IMR-90 (cell line): ENCODE measurements at regions not wholly inside any gene's neighbourhood (a gene's known extent, or its start where the extent isn't known, plus 50 kb on each side); places are given as distances from the start of the nearest gene placed in this dataset.
A peak's percentile ranks its signal among the peaks of the same experiment; 100 is the strongest.

ENCODE experiments used
- ATAC-seq: fragments of 200-7000 bp; cut with Tn5 transposase; 2 replicates; pipeline ENCODE4 v1.9.1; 2020; ENCODE audit warnings: low read depth, mild to moderate bottlenecking, moderate library complexity
- BruUV-seq: library from RNA; stranded (reverse); fragments of 400-500 nt; replicated peaks from 2 replicates; lab custom pipeline; 2021; lab: Mats Ljungman, UMichigan
- CTCF ChIA-PET: fragments of 300-600 bp; formaldehyde crosslinking; extraction: SDS; loops from one replicate; lab custom pipeline; 2021; ENCODE audit warnings: antibody characterized with exemption; lab: Yijun Ruan, JAX
- POLR2A ChIA-PET: fragments of 300-600 bp; sonication (Branson Sonifier 250); formaldehyde crosslinking; loops from one replicate; lab custom pipeline; 2022; ENCODE audit warnings: antibody characterized with exemption; ENCODE audit not compliant: unreplicated experiment; lab: Charles Lee
- DNase-seq: peaks from one replicate; pipeline ENCODE4 v3.0.0; 2013
- H2AFZ ChIP-seq: replicated peaks from 2 replicates; pipeline ENCODE3; 2013; ENCODE audit warnings: low read length, mild to moderate bottlenecking; ENCODE audit not compliant: poor library complexity
- H2AK5ac ChIP-seq: 2 replicates; pipeline ENCODE4 v1.6.1; 2013; ENCODE audit warnings: low read depth, low read length, inconsistent platforms
- H2AK9ac ChIP-seq: replicated peaks from 2 replicates; pipeline ENCODE3; 2013; ENCODE audit warnings: mild to moderate bottlenecking, low read depth, low read length, moderate library complexity; ENCODE audit not compliant: poor library complexity
- H2BK120ac ChIP-seq: 2 replicates; pipeline ENCODE4 v1.6.1; 2013; ENCODE audit warnings: low read depth, low read length, inconsistent platforms
- H2BK15ac ChIP-seq: 3 replicates; pipeline ENCODE4 v1.6.1; 2013; ENCODE audit warnings: low read depth, low read length, inconsistent platforms
- H2BK20ac ChIP-seq: 2 replicates; pipeline ENCODE4 v1.6.1; 2013; ENCODE audit warnings: low read depth, mild to moderate bottlenecking, inconsistent platforms, low read length, moderate library complexity
- H2BK5ac ChIP-seq: 2 replicates; pipeline ENCODE4 v1.6.1; 2013; ENCODE audit warnings: mild to moderate bottlenecking, low read depth, low read length, inconsistent platforms; ENCODE audit not compliant: poor library complexity, severe bottlenecking
- H3K14ac ChIP-seq: replicated peaks from 2 replicates; pipeline ENCODE4 v1.6.1; 2013; ENCODE audit warnings: low read depth, low read length, inconsistent platforms
- H3K18ac ChIP-seq: 2 replicates; pipeline ENCODE4 v1.6.1; 2013; ENCODE audit warnings: low read depth, low read length, control low read depth
- H3K23ac ChIP-seq: 2 replicates; pipeline ENCODE4 v1.6.1; 2013; ENCODE audit warnings: low read depth, low read length, inconsistent platforms
- H3K27ac ChIP-seq: 2 replicates; pipeline ENCODE4 v1.5.1; 2013; ENCODE audit warnings: mild to moderate bottlenecking, control low read depth, low read length; ENCODE audit not compliant: insufficient read depth
- H3K27me3 ChIP-seq: 2 replicates; pipeline ENCODE4 v1.6.1; 2013; ENCODE audit warnings: low read length; ENCODE audit not compliant: control insufficient read depth, insufficient read depth
- H3K36me3 ChIP-seq: 2 replicates; pipeline ENCODE4 v1.6.1; 2013; ENCODE audit warnings: low read length, mixed read lengths; ENCODE audit not compliant: control insufficient read depth, insufficient read depth
- H3K4ac ChIP-seq: 2 replicates; pipeline ENCODE4 v1.6.1; 2013; ENCODE audit warnings: low read depth, low read length, inconsistent platforms
- H3K4me1 ChIP-seq: 2 replicates; pipeline ENCODE4 v1.6.1; 2013; ENCODE audit warnings: low read length, mixed read lengths; ENCODE audit not compliant: control insufficient read depth, insufficient read depth
- H3K4me2 ChIP-seq: 2 replicates; pipeline ENCODE4 v1.6.1; 2013; ENCODE audit warnings: low read depth, mild to moderate bottlenecking, control low read depth, low read length, moderate library complexity
- H3K4me3 ChIP-seq: 2 replicates; pipeline ENCODE4 v1.5.1; 2013; ENCODE audit warnings: low read depth, mild to moderate bottlenecking, control low read depth, low read length, moderate library complexity; ENCODE audit not compliant: insufficient read depth
- H3K56ac ChIP-seq: 2 replicates; pipeline ENCODE4 v1.6.1; 2013; ENCODE audit warnings: low read length, inconsistent platforms; ENCODE audit not compliant: insufficient read depth; ENCODE audit errors: extremely low read depth
- H3K79me1 ChIP-seq, 2 experiments: 2 replicates each; pipeline ENCODE4 v1.6.1; 2013; ENCODE audit warnings: low read length in 2 of 2, inconsistent platforms in 1 of 2, low read depth in 1 of 2
- H3K9ac ChIP-seq: 2 replicates; pipeline ENCODE4 v1.6.1; 2013; ENCODE audit warnings: low read depth, low read length, control low read depth
- H3K9me1 ChIP-seq: 2 replicates; pipeline ENCODE4 v1.6.1; 2013; ENCODE audit warnings: low read length, inconsistent platforms; ENCODE audit not compliant: insufficient read depth
- H3K9me3 ChIP-seq: 2 replicates; pipeline ENCODE4 v1.6.1; 2013; ENCODE audit warnings: low read length; ENCODE audit not compliant: control insufficient read depth, insufficient read depth
- H4K20me1 ChIP-seq: 2 replicates; pipeline ENCODE4 v1.6.1; 2013; ENCODE audit warnings: low read length, inconsistent platforms; ENCODE audit not compliant: insufficient read depth
- H4K5ac ChIP-seq: 2 replicates; pipeline ENCODE4 v1.6.1; 2013; ENCODE audit warnings: mild to moderate bottlenecking, low read depth, low read length, control low read depth
- H4K8ac ChIP-seq, 2 experiments: 2 replicates each; pipeline ENCODE4 v1.6.1; 2013; ENCODE audit warnings: low read depth in 2 of 2, low read length in 2 of 2, control low read depth in 1 of 2, inconsistent platforms in 1 of 2
- H4K91ac ChIP-seq: 2 replicates; pipeline ENCODE4 v1.6.1; 2013; ENCODE audit warnings: low read depth, low read length, inconsistent platforms; ENCODE audit not compliant: insufficient read depth
- FOS ChIP-seq: fragments of 150-350 bp; IDR thresholded peaks from 2 replicates; pipeline ENCODE4 v1.6.1; 2016; ENCODE audit warnings: low read depth, low read length
- MAFK ChIP-seq: IDR thresholded peaks from 2 replicates; pipeline ENCODE4 v1.6.1; 2012; ENCODE audit warnings: low read depth, low read length, improper control_type of control experiment
- MAZ ChIP-seq: IDR thresholded peaks from 2 replicates; pipeline ENCODE4 v1.6.1; 2012; ENCODE audit warnings: low read depth, mild to moderate bottlenecking, low read length, improper control_type of control experiment, moderate library complexity, borderline replicate concordance
- MXI1 ChIP-seq: IDR thresholded peaks from 2 replicates; pipeline ENCODE4 v1.6.1; 2012; ENCODE audit warnings: low read depth, mild to moderate bottlenecking, low read length, moderate library complexity, borderline replicate concordance
- NFE2L2 ChIP-seq: fragments of 150-350 bp; IDR thresholded peaks from 2 replicates; pipeline ENCODE4 v1.6.1; 2016; ENCODE audit warnings: low read depth, mild to moderate bottlenecking, low read length
- RFX5 ChIP-seq: IDR thresholded peaks from 2 replicates; pipeline ENCODE4 v1.8.0; 2012; ENCODE audit warnings: low read depth, mild to moderate bottlenecking, low read length, moderate library complexity
- SMC3 ChIP-seq: fragments of 150-350 bp; IDR thresholded peaks from 2 replicates; pipeline ENCODE4 v1.6.1; 2016; ENCODE audit warnings: low read depth, mild to moderate bottlenecking, antibody characterized with exemption, low read length, moderate library complexity
- WGBS, 2 experiments: methylation state at CpG; one replicate each; pipeline versions ENCODE4 v1.1.5 to v1.1.7; 2013; ENCODE audit warnings: missing lambda C conversion rate in 2 of 2; ENCODE audit not compliant: insufficient read length in 1 of 2; ENCODE audit errors: extremely low coverage in 2 of 2; 5-methylcytosine and 5-hydroxymethylcytosine counted together
- dilution Hi-C: fragments of 300-500 bp; cut with HindIII; formaldehyde crosslinking; loops from one replicate; pipeline ENCODE4 v1.14.3; 2018; ENCODE audit warnings: low sequenced_read_pairs; ENCODE audit not compliant: unreplicated experiment
- in situ Hi-C: fragments of 300-500 bp; cut with MboI; formaldehyde crosslinking; loops from 3 replicates; pipeline ENCODE4 v1.14.3; 2019; ENCODE audit warnings: low sequenced_read_pairs, inconsistent platforms, mixed read lengths
- intact Hi-C: fragments of 100-400 bp; cut with micrococcal nuclease; formaldehyde crosslinking; loops from 2 replicates; pipeline ENCODE4 v1.10.0; 2022
- TF ChIP-seq, protein P1 (sequence below): fragments of 150-350 bp; IDR thresholded peaks from 2 replicates; pipeline ENCODE4 v1.6.1; 2017; ENCODE audit warnings: mild to moderate bottlenecking, antibody characterized with exemption, low read length, low read depth

DNA sequence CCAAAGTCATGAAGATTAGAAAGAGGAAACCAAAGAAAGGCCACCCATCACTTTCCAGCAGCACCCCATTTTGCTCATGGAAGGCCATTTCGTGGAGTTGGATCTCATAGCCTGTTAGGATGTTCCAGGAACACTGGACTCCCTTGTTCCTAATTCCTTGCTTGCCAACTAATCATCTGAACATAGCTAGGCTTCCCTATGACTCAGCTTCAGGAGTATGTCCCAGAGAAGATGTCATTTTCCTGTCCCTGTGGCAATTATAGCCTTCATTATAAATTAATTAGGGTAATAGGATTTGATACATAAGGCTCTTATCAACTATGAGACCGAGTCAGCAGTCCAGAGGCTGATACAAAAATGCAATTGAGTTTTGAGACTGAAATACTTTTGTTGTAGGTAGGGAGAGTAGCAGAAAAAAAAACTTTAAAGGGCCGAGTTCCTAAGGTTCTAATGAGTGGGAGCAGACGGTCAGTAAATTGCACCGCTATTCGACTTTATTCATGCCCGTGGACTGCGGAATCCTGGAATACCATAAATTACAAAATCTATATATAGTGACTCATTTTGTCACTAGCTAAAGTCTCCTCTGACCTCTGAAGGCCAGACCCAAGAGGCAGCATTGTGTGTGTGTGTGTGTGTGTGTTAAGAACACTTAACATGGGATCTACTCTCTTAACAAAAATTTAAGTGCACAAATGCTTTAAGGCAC is 311.8 kb downstream of the FBXO15 start:
- H3K4ac ChIP-seq, result peak overlapping the region; percentile 20; the same call in 1 of the 2 replicates
- H3K36me3 ChIP-seq, result no peaks in the 10 kb centered on the region
- peak overlapping the region; percentile 73 for H2AFZ ChIP-seq
- H3K4me1 ChIP-seq, result peaks cover 4% of the 10 kb centered on the region; the same call in 1 of the 2 replicates
- peak overlapping the region in 1 of 2 experiments; percentile 44; a peak in 1 of 4 replicates for H4K8ac ChIP-seq
- POLR2A ChIA-PET, result no interaction called here
- ATAC-seq (peak; percentile 48), DNase-seq (peak; percentile 32)
- H3K4me2 ChIP-seq, result no peak overlapping the region
- WGBS, 2 experiments, result no CpG with 5 or more reads among the region's 8 CpGs
- dilution Hi-C loops, result no loop called here
- no peak overlapping the region for H3K23ac ChIP-seq
- no peak overlapping the region for H2AK5ac ChIP-seq
- H3K18ac ChIP-seq, result peak overlapping the region; percentile 57
- H3K56ac ChIP-seq, result no peak overlapping the region
- H3K9me3 ChIP-seq, result no peaks in the 10 kb centered on the region
- H4K5ac ChIP-seq, result no peak overlapping the region; the same call in 1 of the 2 replicates
- no peak overlapping the region for H3K9ac ChIP-seq
- H3K27ac ChIP-seq, result no peak overlapping the region
- no peaks in the 10 kb centered on the region for H3K79me1 ChIP-seq
- H2AK9ac ChIP-seq, result no peak overlapping the region
- in situ Hi-C loops, result loop anchor here (25.0 kb wide), 1 partner anchor 1074 kb away; no protein-coding TSS in a partner anchor
- H4K20me1 ChIP-seq, result no peaks in the 10 kb centered on the region
- 0 out of 2 replicates have a peak overlapping the region, but pooled peaks have one; percentile 46 for H3K14ac ChIP-seq
- no TSS peak for BruUV-seq
- 0 out of 2 replicates have a peak overlapping the region, but pooled peaks have one; percentile 46 for H4K91ac ChIP-seq
- no peak overlapping the region for H2BK20ac ChIP-seq
- H2BK15ac ChIP-seq, result peak overlapping the region; percentile 32; the same call in 1 of the 3 replicates
- TF ChIP-seq MAZ (no peak), SMC3 (no peak), FOS (no peak), MXI1 (no peak), MAFK (no peak), NFE2L2 (no peak), RFX5 (no peak)
- TF ChIP-seq, protein P1, sequence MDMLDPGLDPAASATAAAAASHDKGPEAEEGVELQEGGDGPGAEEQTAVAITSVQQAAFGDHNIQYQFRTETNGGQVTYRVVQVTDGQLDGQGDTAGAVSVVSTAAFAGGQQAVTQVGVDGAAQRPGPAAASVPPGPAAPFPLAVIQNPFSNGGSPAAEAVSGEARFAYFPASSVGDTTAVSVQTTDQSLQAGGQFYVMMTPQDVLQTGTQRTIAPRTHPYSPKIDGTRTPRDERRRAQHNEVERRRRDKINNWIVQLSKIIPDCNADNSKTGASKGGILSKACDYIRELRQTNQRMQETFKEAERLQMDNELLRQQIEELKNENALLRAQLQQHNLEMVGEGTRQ, result no peak
- no peak overlapping the region for H2BK5ac ChIP-seq
- peaks cover 3% of the 10 kb centered on the region; the same call in 1 of the 2 replicates for H3K9me1 ChIP-seq
- no peaks in the 10 kb centered on the region for H3K27me3 ChIP-seq
- intact Hi-C loops, result no loop called here
- no peak overlapping the region; the same call in 1 of the 2 replicates for H2BK120ac ChIP-seq
- CTCF ChIA-PET, result no interaction called here
- H3K4me3 ChIP-seq, result no peak overlapping the region
